Left colon (tissue), 2 donors: ENCODE measurements at regions not wholly inside any gene's neighbourhood (a gene's known extent, or its start where the extent isn't known, plus 50 kb on each side); places are given as distances from the start of the nearest gene placed in this dataset.

Source experiments
- ATAC-seq: fragments of 200-7000 bp; cut with Tn5 transposase; one replicate; pipeline ENCODE4 v1.9.1; 2020; ENCODE audit warnings: mild to moderate bottlenecking, moderate library complexity
- DNase-seq, 2 donors: peaks; one replicate each; pipeline ENCODE4 v3.0.0-alpha.2; 2020
- intact Hi-C, 2 donors: fragments of 100-400 bp; cut with DNase I in 1 of 2; cut with micrococcal nuclease in 1 of 2; formaldehyde crosslinking; loops; one replicate each; pipeline versions ENCODE4 v1.11.2 to v1.14.0; 2022; cut with DNase I, micrococcal nuclease
- donor health status: DM: no; HTN: no; CAD: no.
- donor health status: DM: yes; HTN: yes; CAD: no.

GRCh38 chr10:44471410-44471809 lies 86.5 kb upstream of the CXCL12 start:
- DNase-seq (no peak), ATAC-seq (no peak)
- intact Hi-C loops: no loop called here

DNA sequence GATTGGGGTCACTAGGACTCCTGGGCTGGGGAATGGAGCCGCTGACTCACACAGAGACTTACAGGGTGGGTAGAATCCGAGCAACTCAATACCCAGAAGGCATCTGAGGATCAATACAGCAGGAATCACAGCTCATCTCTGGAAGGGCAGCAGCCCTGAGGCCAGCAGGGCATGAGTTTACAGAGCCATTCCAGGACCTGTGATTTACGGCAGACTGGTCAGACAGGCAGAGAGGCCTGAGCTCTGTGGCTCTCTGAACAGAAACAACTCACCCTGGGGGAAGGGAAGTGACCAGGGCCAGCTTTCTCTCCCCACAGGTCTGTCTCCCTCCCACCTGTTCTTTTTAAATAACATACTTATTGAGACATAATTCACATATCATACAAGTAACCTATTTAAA lies 88.2 kb upstream of the CXCL12 start:
- intact Hi-C loops: no loop called here
- no peak for DNase-seq
- ATAC-seq: no peak

DNA sequence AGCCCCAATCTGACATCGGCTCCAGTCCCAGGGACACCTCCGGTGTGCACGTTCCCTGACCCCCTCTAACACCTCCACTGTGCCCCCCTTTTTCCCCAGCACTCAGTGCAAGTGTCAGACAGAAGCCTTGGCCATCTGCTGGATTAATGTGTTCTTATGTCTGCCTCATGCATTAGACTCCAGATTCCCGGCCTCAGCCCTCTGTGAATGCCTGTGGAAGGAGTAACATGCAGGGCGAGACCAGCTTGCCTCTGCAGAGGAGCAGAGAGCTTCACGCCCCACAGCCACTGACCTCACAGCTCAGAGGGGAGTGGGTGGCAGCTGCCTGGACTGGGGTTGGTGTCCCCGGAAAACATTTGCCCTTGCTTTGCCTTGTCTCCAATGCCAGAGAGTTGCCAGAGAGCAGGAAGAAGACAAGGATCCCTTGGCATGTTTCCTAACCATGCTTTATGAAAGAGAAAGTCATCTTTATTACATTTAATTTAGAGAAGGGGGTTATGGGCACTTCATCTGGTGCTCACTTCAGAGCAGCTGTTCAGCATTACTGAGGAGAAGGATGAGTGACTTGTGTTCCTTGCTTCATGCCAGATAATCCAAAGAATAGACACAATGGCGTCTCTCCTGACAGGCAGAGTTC lies 91.6 kb upstream of the CXCL12 start:
- DNase-seq (no peak), ATAC-seq (no peak)
- intact Hi-C loops: no loop called here

GRCh38 chr10:44477046-44477425 lies 92.1 kb upstream of the CXCL12 start:
- ATAC-seq: no peak
- intact Hi-C loops: no loop called here
- no peak for DNase-seq

DNA sequence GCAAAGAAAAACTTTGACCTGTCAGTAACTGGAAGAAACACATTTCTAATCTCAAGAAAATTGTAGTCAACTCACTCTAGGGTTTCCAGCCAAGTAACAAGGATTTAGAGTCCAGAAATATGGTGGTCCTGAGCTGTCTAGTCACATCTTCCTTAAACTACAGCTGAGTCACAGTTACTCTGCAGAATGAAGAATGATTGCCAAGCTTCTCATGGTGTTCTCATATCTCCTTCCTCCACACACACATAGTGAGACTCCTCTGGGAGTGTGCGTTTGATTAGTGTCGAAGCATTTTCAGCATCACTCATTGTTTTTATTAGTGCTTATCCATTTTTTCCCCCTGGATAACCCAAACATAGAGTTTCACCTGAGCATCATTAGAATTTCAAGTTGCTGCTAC lies 93.1 kb upstream of the CXCL12 start:
- DNase-seq (no peak), ATAC-seq (no peak)
- intact Hi-C loops: no loop called here

DNA sequence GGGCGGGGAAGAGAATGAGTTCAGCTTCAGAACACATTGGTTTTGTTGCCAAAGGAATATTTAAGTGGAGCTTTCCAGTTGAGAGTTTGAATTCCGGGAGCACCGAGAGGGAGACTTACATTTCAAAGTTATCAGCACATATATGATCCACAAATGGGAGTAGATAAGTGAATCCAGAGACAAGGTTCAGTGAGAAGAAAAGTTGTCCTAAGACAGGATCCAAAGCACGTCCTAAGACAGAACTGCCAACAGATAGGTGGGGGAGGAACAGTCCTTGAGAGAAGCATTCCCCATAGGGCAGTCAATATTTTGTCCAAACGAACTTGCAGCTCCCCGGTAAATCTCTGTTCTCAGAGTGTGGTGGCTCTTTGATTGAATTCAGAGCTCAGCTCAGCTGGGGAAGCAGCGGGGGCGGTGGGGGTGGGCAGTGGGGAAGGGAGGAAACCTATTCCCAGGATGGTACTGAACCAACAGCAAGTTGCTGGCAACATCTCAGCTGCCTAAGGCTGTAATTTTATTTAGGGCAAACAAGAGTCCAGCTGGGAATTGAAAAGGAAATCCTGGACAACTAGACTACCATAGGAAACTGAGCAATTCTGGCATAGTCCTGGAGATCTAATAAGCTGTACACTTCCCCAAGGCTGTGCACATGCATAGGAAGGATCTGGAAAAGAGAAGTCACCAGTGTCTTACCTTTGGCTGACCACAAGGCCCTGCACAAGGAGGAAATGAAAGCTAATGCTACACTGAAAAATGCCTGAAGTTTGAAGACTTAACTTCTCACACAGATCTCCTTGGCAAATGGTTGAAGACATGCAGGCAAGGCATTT lies 94.2 kb upstream of the CXCL12 start:
- no peak for ATAC-seq

GRCh38 chr10:44492678-44493077 lies 107.8 kb upstream of the CXCL12 start:
- intact Hi-C loops: no loop called here
- DNase-seq (no peak), ATAC-seq (no peak)

More for the DNA sequence above, 94.2 kb upstream of the CXCL12 start:
- no peak for DNase-seq
- intact Hi-C loops: no loop called here

DNA sequence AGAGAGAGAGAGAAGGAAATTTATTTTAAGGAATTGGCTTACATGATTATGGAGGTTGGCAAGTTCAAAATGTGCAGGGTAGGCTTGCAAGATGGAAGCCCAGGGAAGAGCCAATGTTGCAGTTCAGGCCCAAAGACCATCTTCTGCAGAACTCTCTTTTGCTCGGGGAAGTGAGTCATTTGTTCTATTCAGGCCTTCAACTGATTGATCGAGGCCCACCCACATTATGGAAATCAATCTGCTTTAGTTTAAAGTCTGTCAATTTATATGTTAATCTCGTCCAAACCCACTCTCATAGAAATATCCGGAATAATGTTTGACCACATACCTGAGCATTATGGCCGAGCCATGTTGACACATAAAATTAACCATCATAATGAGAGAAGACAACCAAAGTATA lies 113.3 kb upstream of the CXCL12 start:
- intact Hi-C loops: no loop called here
- ATAC-seq (no peak), DNase-seq (no peak)

GRCh38 chr10:44500451-44500850 lies 115.6 kb upstream of the CXCL12 start:
- ATAC-seq (no peak), DNase-seq (no peak)
- intact Hi-C loops: no loop called here

- intact Hi-C loops: no loop called here
- ATAC-seq: no peak
- no peak for DNase-seq
These were observed 121.5 kb upstream of the CXCL12 start for GRCh38 chr10:44506386-44506785.

GRCh38 chr10:44510379-44511115 lies 125.7 kb upstream of the CXCL12 start:
- ATAC-seq (no peak), DNase-seq (no peak)
- intact Hi-C loops: no loop called here

DNA sequence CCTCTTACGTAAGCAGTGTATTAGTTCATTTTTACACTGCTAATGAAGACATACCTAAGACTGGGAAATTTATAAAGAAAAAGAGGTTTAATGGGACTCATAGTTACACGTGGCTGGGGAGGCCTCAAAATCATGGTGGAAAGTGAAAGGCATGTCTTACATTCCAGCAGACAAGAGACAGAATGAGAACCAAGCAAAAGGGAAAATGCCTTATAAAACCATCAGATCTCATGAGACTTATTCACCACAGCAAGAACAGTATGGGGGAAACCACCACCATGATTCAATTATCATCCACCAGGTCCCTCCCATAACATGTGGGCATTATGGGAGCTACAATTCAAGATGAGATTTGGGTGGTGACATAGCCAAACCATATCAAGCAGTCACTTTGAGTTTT lies 126.3 kb upstream of the CXCL12 start:
- ATAC-seq (no peak), DNase-seq (no peak)
- intact Hi-C loops: no loop called here

GRCh38 chr10:44511601-44512000 lies 126.7 kb upstream of the CXCL12 start:
- ATAC-seq (no peak), DNase-seq (no peak)
- intact Hi-C loops: no loop called here

- intact Hi-C loops: no loop called here
- no peak for ATAC-seq
These were observed 127.6 kb upstream of the CXCL12 start for GRCh38 chr10:44512431-44513022.

GRCh38 chr10:44513591-44513990 lies 128.7 kb upstream of the CXCL12 start:
- no peak for ATAC-seq
- no peak for DNase-seq
- intact Hi-C loops: no loop called here

More at GRCh38 chr10:44512431-44513022, 127.6 kb upstream of the CXCL12 start:
- no peak for DNase-seq

GRCh38 chr10:44516891-44517290 lies 132.0 kb upstream of the CXCL12 start:
- no peak for DNase-seq
- ATAC-seq: no peak
- intact Hi-C loops: no loop called here

DNA sequence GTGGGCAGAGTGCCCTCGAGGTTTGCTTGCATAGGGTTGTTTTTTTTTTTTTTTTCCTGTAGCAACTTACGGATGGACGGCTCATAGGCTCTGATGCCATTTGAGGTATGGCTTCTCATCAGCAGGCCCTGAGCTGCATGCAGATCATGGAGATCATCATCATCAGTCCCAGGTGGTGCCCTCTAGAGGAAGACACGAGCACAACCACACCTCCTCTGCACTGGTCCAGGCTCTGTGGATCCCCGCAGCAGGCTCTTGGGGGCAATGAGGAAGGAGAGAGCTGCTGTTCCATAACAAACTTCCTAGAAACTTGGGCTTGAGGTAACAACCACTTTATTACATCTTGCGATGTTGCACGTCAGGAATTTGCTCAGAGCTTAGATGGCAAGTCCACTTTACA lies 132.7 kb upstream of the CXCL12 start:
- ATAC-seq: no peak
- DNase-seq: no peak
- intact Hi-C loops: no loop called here

DNA sequence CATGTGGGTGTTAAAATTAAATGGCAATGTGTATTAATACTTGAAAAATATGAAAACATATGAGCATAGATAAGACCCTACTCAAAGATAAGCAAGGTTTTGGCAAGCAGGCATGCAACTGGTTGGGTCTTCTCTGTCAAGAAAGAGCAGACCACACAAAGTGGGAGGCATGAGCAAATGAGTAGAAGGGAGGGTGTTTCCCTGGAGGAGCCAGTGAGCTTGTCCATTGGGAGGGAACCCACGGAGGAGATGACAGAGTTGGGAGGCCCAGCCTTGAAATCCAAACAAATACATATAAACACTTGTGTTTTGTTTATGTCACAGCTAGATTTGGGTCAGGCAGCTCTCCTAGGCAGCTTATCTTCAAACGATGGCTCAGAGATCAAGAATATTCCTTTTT lies 134.5 kb upstream of the CXCL12 start:
- no peak for ATAC-seq
- no peak for DNase-seq
- intact Hi-C loops: no loop called here

DNA sequence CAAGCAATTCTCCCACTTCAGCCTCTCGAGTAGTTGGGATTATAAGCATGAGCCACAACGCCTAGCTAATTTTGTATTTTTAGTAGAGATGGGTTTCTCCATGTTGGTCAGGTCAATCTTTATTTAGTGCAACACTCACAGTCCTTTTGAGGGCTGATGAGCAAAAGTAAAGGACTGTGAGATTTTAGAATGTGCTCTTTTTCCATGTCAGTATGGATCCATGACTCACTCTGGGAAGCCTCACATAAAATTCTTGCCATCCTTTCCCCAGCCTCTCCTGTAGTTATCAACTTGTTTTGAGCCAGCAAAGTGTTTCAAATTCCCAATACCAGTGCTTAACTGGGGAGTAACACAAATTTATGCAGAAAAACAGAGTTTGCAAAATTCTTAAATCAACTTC lies 135.8 kb upstream of the CXCL12 start:
- intact Hi-C loops: no loop called here
- DNase-seq: no peak
- ATAC-seq: no peak

DNA sequence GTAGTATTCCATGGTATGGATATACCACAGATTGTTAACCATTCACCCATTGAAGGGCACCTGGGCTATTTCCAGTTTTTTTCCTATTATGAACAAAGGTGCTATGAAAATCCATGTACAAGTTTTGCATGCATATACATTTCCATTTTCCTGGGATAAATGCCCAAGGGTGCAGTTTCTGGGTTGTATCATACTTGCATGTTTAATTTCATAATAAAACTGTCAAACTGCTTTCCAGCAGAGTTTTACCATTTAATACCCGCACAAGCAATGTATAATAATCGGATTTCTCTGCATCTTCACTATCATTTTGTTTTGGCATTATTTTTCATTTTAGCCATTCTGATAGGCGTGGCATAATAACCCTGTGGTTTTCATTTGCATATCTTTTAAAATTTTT lies 154.3 kb upstream of the CXCL12 start:
- DNase-seq: no peak
- intact Hi-C loops: no loop called here
- no peak for ATAC-seq
